ENCODE measurements at regions not wholly inside any gene's neighbourhood (a gene's known extent, or its start where the extent isn't known, plus 50 kb on each side); places are given as distances from the start of the nearest gene placed in this dataset.

DNA sequence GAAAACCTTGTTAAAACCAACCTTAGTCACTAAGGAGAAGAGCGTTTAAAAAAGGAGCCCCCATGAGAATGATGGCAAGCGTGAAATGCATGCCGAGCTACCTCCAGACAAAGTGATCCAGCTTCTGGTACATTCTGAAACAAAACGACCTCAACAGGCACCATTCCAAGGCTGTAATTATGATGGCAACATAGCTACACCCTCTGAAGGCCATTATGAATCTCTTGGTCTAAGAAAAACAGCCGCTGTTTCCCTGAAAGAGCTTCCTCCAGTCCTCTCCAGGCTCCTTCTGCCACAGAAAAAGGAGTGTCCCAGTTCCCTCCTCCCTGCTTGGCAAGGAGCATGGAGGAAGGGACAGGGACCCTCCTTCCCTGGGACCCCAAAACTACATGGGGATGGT lies 50.0 kb upstream of the ABLIM1 start:
- no peak for DNase-seq
- H3K4me1 Mint-ChIP-seq (ENCODE audit: low read depth) = peaks cover 38% of the 10 kb centered on the region
- TF ChIP-seq CTCF (IDR thresholded peaks at IDR 0.05) = no peak
- H3K27me3 Mint-ChIP-seq (ENCODE audit: insufficient read depth) = no peaks in the 10 kb centered on the region; the same call in 1 of the 2 replicates
- peak overlapping the region; percentile 63 for H3K4me3 Mint-ChIP-seq
- H3K27ac Mint-ChIP-seq = peak overlapping the region; percentile 71
- no peaks in the 10 kb centered on the region for H3K9me3 Mint-ChIP-seq
- H3K36me3 Mint-ChIP-seq (ENCODE audit: low read depth) = no peaks in the 10 kb centered on the region

- Mint-ChIP-seq H3K36me3 (ENCODE audit: low read depth) (no peaks in the 10 kb centered on the region), H3K27me3 (ENCODE audit: insufficient read depth) (no peaks in the 10 kb centered on the region; the same call in 1 of the 2 replicates), H3K4me3 (peak overlapping the region; percentile 63), H3K4me1 (ENCODE audit: low read depth) (peaks cover 45% of the 10 kb centered on the region), H3K27ac (peak overlapping the region; percentile 71), H3K9me3 (no peaks in the 10 kb centered on the region)
- DNase-seq = peak; percentile 89
- TF ChIP-seq CTCF (IDR thresholded peaks at IDR 0.05) = no peak
Observed at GRCh38 chr10:114708717-114709335, 50.8 kb upstream of the ABLIM1 start.

DNA sequence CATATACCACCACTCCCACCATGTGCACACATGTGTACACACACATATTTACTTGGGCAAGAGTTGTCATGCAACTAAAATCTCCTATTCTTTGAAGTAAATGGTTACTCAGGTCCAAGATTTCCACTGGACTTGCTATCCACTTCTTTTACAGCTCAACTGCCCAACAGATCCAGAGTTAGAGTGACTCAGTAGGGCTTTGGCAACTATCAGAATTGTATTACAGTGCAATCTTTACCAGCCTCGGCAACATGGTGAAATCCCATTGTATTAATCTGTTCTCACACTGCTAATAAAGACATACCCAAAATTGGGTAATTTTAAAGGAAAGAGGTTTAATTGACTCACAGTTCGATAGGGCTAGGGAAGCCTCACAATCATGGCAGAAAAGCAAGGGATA lies 51.9 kb upstream of the ABLIM1 start:
- DNase-seq = peak; percentile 61
- H3K4me3 Mint-ChIP-seq = no peak overlapping the region
- peak overlapping the region; percentile 71 for H3K27ac Mint-ChIP-seq
- H3K9me3 Mint-ChIP-seq = no peaks in the 10 kb centered on the region
- no peaks in the 10 kb centered on the region; the same call in 1 of the 2 replicates for H3K27me3 Mint-ChIP-seq (ENCODE audit: insufficient read depth)
- H3K4me1 Mint-ChIP-seq (ENCODE audit: low read depth) = peaks cover 57% of the 10 kb centered on the region
- H3K36me3 Mint-ChIP-seq (ENCODE audit: low read depth) = no peaks in the 10 kb centered on the region
- TF ChIP-seq CTCF (IDR thresholded peaks at IDR 0.05) = no peak

DNA sequence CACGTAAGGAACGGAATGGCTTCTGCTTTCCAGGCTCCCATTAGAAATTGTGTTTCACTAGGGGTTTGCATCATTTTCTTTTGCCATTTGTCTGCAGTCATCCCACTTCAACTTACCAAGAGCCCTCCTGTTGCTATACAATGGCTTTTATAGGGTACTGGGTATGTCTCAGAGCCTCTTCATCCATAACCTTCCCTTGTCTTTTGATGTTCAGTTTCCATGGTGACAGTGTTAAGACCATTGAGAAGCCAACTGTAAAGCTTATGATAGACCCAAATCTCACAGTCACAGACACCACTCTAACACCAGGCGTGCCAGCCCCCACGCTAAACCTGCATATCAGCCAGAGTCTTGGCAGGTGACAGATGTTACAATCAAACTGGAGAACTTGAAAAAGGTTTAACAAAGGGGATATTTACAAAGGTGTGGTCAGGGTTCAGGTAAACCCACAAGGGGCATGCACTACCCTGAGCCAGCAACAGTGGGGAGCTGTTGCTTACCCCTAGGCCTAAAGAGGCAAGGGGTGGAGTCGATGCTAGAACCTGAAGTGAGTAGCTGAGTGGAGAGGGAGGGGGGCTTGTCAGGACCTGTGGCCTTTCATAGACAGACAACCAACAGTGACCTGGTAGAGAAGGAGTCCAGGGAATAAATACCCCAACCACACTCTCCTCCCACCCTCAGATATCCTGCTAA lies 53.2 kb upstream of the ABLIM1 start:
- no peak for DNase-seq
- H3K27me3 Mint-ChIP-seq (ENCODE audit: insufficient read depth) = no peaks in the 10 kb centered on the region
- H3K36me3 Mint-ChIP-seq (ENCODE audit: low read depth) = no peaks in the 10 kb centered on the region
- no peak for TF ChIP-seq CTCF (IDR thresholded peaks at IDR 0.05)
- no peaks in the 10 kb centered on the region for H3K9me3 Mint-ChIP-seq
- H3K27ac Mint-ChIP-seq = no peak overlapping the region
- no peak overlapping the region for H3K4me3 Mint-ChIP-seq
- peaks cover 67% of the 10 kb centered on the region for H3K4me1 Mint-ChIP-seq (ENCODE audit: low read depth)

GRCh38 chr10:114711869-114712250 lies 53.8 kb upstream of the ABLIM1 start:
- Mint-ChIP-seq H3K36me3 (ENCODE audit: low read depth) (no peaks in the 10 kb centered on the region), H3K27ac (no peak overlapping the region), H3K4me1 (ENCODE audit: low read depth) (peaks cover 65% of the 10 kb centered on the region), H3K4me3 (no peak overlapping the region), H3K27me3 (ENCODE audit: insufficient read depth) (no peaks in the 10 kb centered on the region), H3K9me3 (no peaks in the 10 kb centered on the region)
- no peak for DNase-seq
- TF ChIP-seq CTCF (IDR thresholded peaks at IDR 0.05) = no peak
